Hematopoietic multipotent progenitor cell treated with erythropoietin and hydrocortisone succinate and interleukin-3 and kit ligand, for 8 days (in vitro differentiated cells): ENCODE measurements at regions not wholly inside any gene's neighbourhood (a gene's known extent, or its start where the extent isn't known, plus 50 kb on each side); places are given as distances from the start of the nearest gene placed in this dataset.
A peak's percentile ranks its signal among the peaks of the same experiment; 100 is the strongest.
"Not testable (repeated sequence)": the region's sequence is repeated elsewhere in the genome, so short reads cannot be mapped to it uniquely, and the experiment has no call there.

ENCODE experiments used
- DNase-seq: peaks from one replicate; pipeline ENCODE4 v3.0.0-alpha.2; 2015

DNA sequence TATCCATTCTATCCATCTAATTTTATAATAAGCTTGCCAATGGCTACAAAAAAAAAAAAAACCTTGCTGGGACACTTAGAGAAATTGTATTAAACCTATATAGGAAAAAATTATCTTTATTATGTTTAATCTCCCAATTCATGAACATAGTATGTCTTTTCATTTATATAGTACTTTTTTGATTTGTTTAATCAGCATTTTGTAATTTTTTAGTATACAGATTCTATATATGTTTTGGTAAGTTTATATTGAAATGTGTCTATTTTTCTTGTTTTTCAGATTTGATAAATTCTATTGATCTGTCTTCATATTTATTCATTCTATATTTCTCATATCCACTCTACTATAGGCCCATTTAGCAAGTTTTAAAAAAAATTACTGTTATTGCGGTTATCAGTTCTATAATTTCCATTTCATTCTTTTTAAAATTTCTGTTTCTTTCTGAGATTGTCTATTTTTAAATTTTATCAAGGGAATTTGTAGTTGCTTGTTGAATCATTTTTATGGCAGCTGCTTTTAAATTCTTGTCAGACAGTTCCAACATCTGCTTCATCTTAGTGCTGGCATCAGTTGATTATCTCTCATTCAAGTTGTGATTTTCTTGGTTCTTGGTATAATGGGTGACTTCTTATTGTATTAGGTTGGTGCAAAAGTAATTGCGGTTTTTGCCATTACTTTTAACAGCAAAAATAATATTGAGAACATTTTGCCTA lies 170.1 kb upstream of the S1PR3 start:
- no peak for DNase-seq

DNA sequence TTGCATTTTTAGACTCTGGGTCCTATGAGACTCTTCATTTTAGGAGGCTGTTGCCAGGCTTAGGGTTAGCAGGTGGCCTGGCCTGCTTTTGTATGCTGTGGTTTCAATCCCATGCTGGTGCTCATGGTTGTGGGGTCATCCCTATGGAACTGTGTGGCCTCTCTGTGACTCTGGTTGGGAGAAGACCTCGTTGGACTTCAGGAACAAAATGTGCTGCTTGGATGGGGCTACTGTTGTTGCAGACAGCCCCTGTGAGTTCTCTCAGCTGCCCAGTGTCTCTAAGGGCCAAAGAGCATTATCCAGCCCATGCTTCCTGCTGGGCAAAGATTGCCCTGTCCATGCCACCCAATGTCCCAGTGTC lies 169.5 kb upstream of the S1PR3 start:
- no peak for DNase-seq

GRCh38 chr9:88824711-88825110 lies 166.6 kb upstream of the S1PR3 start:
- no peak for DNase-seq

DNA sequence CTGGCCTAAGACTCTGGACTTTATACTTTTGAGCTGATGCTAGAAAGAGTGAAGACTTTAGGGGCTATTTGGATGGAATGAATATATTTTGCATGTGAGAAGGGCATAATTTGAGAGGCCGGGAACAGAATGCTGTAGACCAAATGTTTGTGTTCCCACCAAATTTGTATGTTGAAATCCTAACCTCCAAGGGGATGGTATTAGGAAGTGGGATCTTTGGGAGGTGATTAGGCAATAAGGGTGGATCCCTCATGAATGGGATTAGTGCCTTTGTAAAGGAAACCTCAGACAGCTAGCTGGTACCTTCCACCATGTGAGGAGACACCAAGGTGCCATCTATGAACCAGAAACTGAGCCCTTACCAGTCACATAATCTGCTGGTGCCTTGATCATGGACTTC lies 165.1 kb upstream of the S1PR3 start:
- no peak for DNase-seq

DNA sequence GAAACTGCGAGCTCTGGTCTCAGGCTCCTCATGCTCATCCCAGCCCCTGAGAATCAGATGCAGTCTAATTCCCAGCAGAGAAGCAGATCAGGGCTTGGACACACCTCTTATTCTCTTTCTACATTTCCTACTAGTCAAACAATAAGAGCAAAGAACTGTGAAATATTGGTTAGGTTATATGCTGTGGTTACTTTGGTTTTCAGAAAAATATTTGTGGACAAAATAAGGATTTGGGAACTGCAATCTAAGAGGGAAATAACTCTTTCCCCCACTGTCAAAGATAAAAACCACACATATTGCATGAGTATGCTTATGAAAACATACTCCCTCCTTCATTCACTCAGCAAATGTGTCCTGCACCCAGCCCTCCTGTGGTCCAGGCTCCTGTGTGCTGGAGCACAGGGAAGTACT lies 164.5 kb upstream of the S1PR3 start:
- DNase-seq, result no peak

DNA sequence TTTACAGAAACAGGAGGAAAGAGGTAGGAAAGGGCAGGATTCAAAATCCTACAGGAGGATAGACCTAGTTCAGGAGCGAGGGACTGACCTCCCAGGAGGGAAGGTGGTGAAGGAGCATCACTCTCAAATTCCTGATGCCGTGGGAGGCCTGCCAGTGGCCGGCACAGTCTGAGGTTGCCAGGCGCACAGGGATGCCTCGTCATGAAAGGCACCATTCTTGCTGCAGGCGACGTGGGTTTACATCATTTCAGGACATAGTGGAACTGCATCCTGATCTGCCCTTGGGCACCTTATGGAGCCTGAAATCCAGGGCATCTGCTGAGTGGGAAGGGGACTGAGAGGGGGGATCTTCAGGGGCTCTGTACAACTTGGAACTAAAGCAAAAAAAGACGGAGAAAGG lies 163.2 kb upstream of the S1PR3 start:
- DNase-seq, result no peak

DNA sequence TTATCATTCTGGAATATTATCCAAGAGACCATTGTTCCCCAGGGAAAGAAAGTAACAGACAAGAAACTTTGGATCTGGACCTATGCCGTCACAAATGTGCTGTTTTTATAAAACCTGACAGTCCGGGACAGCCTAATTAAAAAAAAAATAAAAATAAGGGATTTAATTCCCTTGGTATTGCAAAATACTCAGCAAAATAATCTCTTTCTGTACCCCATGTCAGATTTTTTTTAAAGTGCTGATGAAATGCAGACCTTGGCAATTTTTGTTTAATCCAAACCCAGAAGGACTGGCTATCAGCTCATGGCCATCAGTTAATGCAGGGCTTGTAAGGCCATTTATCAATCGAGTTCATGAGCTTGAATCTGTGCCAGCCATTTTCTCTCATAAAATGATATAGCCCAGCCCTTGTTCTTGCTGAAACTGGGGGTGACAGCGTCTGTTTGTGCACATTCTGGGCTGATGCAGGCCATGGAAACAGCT lies 162.7 kb upstream of the S1PR3 start:
- no peak for DNase-seq

DNA sequence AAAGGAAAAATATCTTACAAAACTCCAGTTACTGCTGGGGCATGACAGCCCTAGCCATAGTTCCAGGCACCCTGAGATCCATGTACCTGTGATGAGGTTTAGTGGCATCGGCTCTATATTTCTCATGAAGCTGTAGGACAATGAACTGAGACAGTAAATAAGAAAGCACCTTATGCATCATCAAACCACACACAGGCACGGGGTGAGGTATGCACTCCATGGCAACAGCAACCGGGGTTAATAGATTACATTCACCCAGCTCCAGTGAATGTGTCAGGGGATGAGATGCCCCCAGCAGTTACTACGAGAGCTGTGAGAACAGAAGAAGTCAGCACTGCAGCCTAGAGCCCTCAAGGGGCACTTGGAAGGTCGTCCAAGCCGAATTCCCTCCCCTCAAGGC lies 162.0 kb upstream of the S1PR3 start:
- DNase-seq, result no peak

- DNase-seq, result no peak
These were observed 159.4 kb upstream of the S1PR3 start for GRCh38 chr9:88831713-88832407.

DNA sequence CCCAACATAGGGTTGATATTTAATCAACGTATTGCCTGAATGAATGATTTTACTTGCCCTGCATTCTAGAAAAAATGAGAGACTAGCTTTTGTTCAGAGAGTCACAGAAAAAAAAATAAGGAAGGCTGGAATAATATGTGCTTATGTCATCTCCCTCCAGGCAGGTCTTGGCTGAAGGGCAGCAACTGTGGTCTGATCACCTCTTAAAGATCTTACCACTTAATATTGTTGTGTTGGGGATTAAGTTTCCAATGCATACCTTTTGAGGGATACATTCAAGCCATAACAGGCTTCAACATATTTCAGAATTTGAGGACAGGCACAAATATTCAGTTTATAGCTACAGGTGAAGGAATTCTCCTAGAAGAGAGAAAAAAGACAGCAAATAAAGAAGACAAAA lies 157.3 kb upstream of the S1PR3 start:
- no peak for DNase-seq

DNA sequence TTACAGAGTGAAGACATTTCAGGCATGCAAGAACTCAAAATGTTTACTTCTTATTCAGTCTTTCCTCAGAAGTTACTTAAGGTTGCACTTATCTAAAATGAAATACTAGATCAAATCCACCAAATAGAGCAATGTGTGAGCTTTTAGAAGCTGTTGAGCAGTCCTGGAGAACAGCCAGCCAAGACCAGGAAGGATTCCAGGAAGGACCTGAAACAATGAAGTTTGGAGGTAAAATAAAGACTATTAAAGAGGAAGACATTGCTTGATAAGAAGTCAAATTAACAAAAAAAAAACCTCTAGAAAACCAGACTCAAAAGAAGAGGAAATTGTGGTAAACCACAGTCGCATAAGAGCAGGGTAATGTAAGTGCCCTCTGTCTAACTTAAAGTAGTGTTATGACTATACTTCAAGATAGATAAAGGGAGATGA lies 156.2 kb upstream of the S1PR3 start:
- DNase-seq, result peak; percentile 41

DNA sequence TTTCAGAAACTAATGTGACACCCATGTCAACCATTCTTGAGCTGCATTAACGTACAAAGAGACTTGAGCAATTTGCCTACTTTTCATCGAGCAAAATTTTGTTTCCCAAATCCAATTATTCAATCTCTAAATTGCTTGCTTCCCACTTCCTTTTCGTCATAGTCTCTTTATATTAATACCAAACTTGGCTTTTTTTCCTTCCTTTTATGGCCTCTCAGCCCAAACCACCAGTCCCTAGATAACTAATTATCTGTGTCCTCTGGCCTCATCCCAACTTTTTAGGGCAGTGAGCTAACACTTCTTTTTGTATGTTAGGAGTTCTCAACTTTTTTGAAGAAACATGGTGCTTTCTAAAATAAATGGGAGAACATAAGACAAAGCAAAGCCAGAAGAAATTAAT lies 155.5 kb upstream of the S1PR3 start:
- DNase-seq, result no peak

- no peak for DNase-seq
These were observed 153.5 kb upstream of the S1PR3 start for GRCh38 chr9:88837731-88838130.

DNA sequence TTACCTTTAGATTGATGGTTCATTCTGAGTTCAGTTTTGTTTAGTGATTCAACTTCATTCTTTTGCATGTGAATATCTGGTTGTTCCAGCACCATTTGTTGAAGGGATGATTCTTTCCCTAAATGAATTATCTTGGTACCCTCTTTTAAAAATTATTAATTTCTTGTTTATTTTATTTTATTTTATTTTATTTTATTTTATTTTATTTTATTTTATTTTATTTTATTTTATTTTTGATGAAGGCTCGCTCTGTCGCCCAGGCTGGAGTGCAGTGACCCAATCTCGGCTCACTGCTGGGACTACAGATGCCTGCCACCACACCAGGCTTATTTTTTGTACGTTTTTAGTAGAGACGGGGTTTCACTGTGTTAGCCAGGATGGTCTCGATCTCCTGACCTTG lies 141.4 kb upstream of the S1PR3 start:
- DNase-seq, result not testable (repeated sequence)

- DNase-seq, result no peak
These were observed 138.5 kb upstream of the S1PR3 start for GRCh38 chr9:88852794-88853193.

- no peak for DNase-seq
These were observed 120.6 kb upstream of the S1PR3 start for GRCh38 chr9:88870627-88871026.

- DNase-seq, result no peak
These were observed 119.6 kb upstream of the S1PR3 start for GRCh38 chr9:88871669-88872068.

- DNase-seq, result no peak
These were observed 118.9 kb upstream of the S1PR3 start for GRCh38 chr9:88872192-88872946.

GRCh38 chr9:88873635-88874034 lies 117.6 kb upstream of the S1PR3 start:
- DNase-seq, result no peak

DNA sequence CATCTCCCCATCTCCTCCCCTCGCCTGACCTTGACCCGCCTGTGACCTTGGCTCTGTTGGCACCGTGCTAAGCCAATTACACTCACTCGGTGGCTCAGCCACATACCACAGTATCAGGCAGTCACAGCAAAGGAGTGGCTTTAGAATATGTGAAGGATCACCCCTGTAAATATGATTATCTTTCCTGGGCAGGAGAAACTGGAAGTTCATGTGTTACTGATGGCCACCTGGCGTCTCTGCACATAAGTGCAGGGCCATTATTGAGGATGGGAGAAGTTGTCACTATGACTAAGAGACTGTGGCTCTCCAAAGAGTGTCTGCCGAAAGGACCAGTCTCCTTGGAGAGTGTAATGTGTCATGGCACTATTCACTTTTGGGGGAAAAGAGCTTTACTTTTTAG lies 116.9 kb upstream of the S1PR3 start:
- no peak for DNase-seq

- no peak for DNase-seq
These were observed 115.7 kb upstream of the S1PR3 start for GRCh38 chr9:88875400-88876120.

GRCh38 chr9:88880199-88880598 lies 111.1 kb upstream of the S1PR3 start:
- no peak for DNase-seq

DNA sequence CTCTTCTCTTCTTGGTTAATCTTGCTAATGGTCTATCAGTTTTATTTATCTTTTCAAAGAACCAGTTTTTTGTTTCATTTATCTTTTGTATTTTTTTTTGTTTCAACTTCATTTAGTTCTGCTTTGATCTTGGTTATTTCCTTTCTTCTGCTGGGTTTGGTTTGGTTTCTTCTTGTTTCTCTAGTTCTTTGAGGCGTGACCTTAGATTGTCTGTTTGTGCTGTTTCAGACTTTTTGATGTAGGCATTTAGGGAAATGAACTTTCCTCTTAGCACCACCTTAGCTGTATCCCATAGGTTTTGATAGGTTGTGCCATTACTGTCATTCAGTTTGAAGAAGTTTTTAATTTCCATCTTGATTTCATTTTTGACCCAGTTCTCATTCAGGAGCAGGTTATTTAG lies 107.0 kb upstream of the S1PR3 start:
- not testable (repeated sequence) for DNase-seq
